Upper lobe of left lung (tissue), 6 donors: ENCODE measurements at regions not wholly inside any gene's neighbourhood (a gene's known extent, or its start where the extent isn't known, plus 50 kb on each side); places are given as distances from the start of the nearest gene placed in this dataset.

Experiments used
- ATAC-seq, 2 donors: fragments of 200-7000 bp; cut with Tn5 transposase; one replicate each; pipeline ENCODE4 v1.9.1; 2022; ENCODE audit warnings: mild to moderate bottlenecking in 2 of 2, moderate library complexity in 2 of 2; ENCODE audit not compliant: low FRiP score in 2 of 2
- DNase-seq, 2 donors: peaks; one replicate each; pipeline ENCODE4 v3.0.0-alpha.2; 2019 to 2020
- H3K27ac ChIP-seq, 4 donors: fragments of 200-600 bp; sonication (generic); one replicate each; pipeline ENCODE4 v1.5.1; 2016 to 2019
- H3K27me3 ChIP-seq, 4 donors: fragments of 200-600 bp; sonication (generic); one replicate each; pipeline ENCODE4 v1.5.1; 2017 to 2019
- H3K36me3 ChIP-seq, 4 donors: fragments of 200-600 bp; sonication (generic); one replicate each; pipeline ENCODE4 v1.5.1; 2016 to 2019
- H3K4me1 ChIP-seq, 4 donors: fragments of 200-600 bp; sonication (generic); one replicate each; pipeline ENCODE4 v1.5.1; 2018 to 2019
- H3K4me3 ChIP-seq, 4 donors: fragments of 200-600 bp; sonication (generic); one replicate each; pipeline ENCODE4 v1.5.1; 2017 to 2019; ENCODE audit warnings: mild to moderate bottlenecking in 2 of 4, moderate library complexity in 1 of 4
- H3K9me3 ChIP-seq, 4 donors: fragments of 200-600 bp; sonication (generic); one replicate each; pipeline ENCODE4 v1.5.1; 2018 to 2019
- CTCF ChIP-seq, 6 experiments: fragments of 450-650 bp in 4 of 6; fragments of 200-600 bp in 2 of 6; sonication (generic) in 2 of 6; IDR thresholded peaks; one replicate each; pipeline ENCODE4 v1.5.1; 2016 to 2019; ENCODE audit warnings: antibody characterized with exemption in 6 of 6
- EP300 ChIP-seq, 4 donors: sonication (generic); formaldehyde crosslinking; IDR thresholded peaks; one replicate each; pipeline ENCODE4 v1.5.1; 2017; ENCODE audit warnings: antibody characterized with exemption in 4 of 4, control low read depth in 2 of 4
- POLR2A ChIP-seq, 4 donors: fragments of 450-650 bp; IDR thresholded peaks; one replicate each; pipeline ENCODE4 v1.5.1; 2016 to 2017; ENCODE audit warnings: antibody characterized with exemption in 4 of 4, mild to moderate bottlenecking in 2 of 4
- POLR2AphosphoS5 ChIP-seq, 2 donors: sonication (generic); formaldehyde crosslinking; IDR thresholded peaks; one replicate each; pipeline ENCODE4 v1.5.1; 2017; ENCODE audit warnings: antibody characterized with exemption in 2 of 2
- WGBS, 2 donors: methylation state at CpG; one replicate each; pipeline ENCODE4 v1.1.5; 2017 to 2018; 5-methylcytosine and 5-hydroxymethylcytosine counted together
- donor health status: DM: no; HTN: no; CAD: no; lungs with moderate emphysema.
- donor health status: DM: no; HTN: yes; CAD: no; lungs with severe emphysema.

GRCh38 chrX:140065961-140066662 lies 100.8 kb upstream of the CXorf66 start:
- Histone ChIP-seq H3K36me3 (no peaks in the 10 kb centered on the region), H3K9me3 (no peaks in the 10 kb centered on the region), H3K27ac (no peak overlapping the region), H3K4me1 (no peaks in the 10 kb centered on the region), H3K4me3 (no peak overlapping the region), H3K27me3 (no peaks in the 10 kb centered on the region)
- no peak for ATAC-seq
- no peak for TF ChIP-seq CTCF (IDR thresholded peaks at IDR 0.05)
- no peak for TF ChIP-seq POLR2A (IDR thresholded peaks at IDR 0.05)
- no peak for TF ChIP-seq POLR2AphosphoS5 (IDR thresholded peaks at IDR 0.05)
- no peak for TF ChIP-seq EP300 (IDR thresholded peaks at IDR 0.05)
- 60 to 67% methylated on average over 3 of the region's 3 CpGs for WGBS, 2 donors
- DNase-seq: no peak

- ATAC-seq: no peak
- H3K27me3 ChIP-seq: no peaks in the 10 kb centered on the region
- no peaks in the 10 kb centered on the region for H3K9me3 ChIP-seq
- 27 to 32% methylated on average over 4 of the region's 4 CpGs for whole genome bisulfite sequencing, 2 donors
- no peaks in the 10 kb centered on the region for H3K4me1 ChIP-seq
- H3K27ac ChIP-seq: no peak overlapping the region
- H3K4me3 ChIP-seq: no peak overlapping the region
- no peak for TF ChIP-seq POLR2AphosphoS5 (IDR thresholded peaks at IDR 0.05)
- DNase-seq: peak in 1 of 2 donors; percentile 28
- H3K36me3 ChIP-seq: no peaks in the 10 kb centered on the region
Observed at GRCh38 chrX:140064993-140065392, 99.7 kb upstream of the CXorf66 start.

- ATAC-seq: peak; percentile 72 to 86
Observed at GRCh38 chrX:140057001-140057411, 91.7 kb upstream of the CXorf66 start.

GRCh38 chrX:140053846-140054245 lies 88.5 kb upstream of the CXorf66 start:
- Histone ChIP-seq H3K4me3 (no peak overlapping the region), H3K27ac (no peak overlapping the region)
- WGBS, 2 donors: 41 to 42% methylated on average over 5 of the region's 5 CpGs

More at GRCh38 chrX:140057001-140057411, 91.7 kb upstream of the CXorf66 start:
- TF ChIP-seq CTCF (IDR thresholded peaks at IDR 0.05): peak; percentile 49 to 76 (median 66)
- TF ChIP-seq POLR2AphosphoS5 (IDR thresholded peaks at IDR 0.05): no peak
- peak in 1 of 2 donors; percentile 69 for DNase-seq
- no peak overlapping the region for H3K4me3 ChIP-seq
- no peaks in the 10 kb centered on the region for H3K36me3 ChIP-seq
- no peaks in the 10 kb centered on the region for H3K9me3 ChIP-seq
- H3K4me1 ChIP-seq: no peaks in the 10 kb centered on the region
- no peaks in the 10 kb centered on the region for H3K27me3 ChIP-seq
- 5 to 28% methylated on average over 8 to 11 of the region's 11 CpGs for WGBS, 2 donors
- no peak overlapping the region for H3K27ac ChIP-seq

GRCh38 chrX:140050906-140051305 lies 85.6 kb upstream of the CXorf66 start:
- H3K27ac ChIP-seq: no peak overlapping the region
- no peaks in the 10 kb centered on the region for H3K9me3 ChIP-seq
- no peak for TF ChIP-seq EP300 (IDR thresholded peaks at IDR 0.05)
- no peak for TF ChIP-seq POLR2AphosphoS5 (IDR thresholded peaks at IDR 0.05)
- TF ChIP-seq CTCF (IDR thresholded peaks at IDR 0.05): peak in 1 of 6 experiments; percentile 15
- H3K4me3 ChIP-seq: no peak overlapping the region
- ATAC-seq (no peak), DNase-seq (no peak)
- H3K4me1 ChIP-seq: no peaks in the 10 kb centered on the region
- no peaks in the 10 kb centered on the region for H3K27me3 ChIP-seq
- H3K36me3 ChIP-seq: no peaks in the 10 kb centered on the region

More at GRCh38 chrX:140053846-140054245, 88.5 kb upstream of the CXorf66 start:
- DNase-seq: no peak
- ATAC-seq: no peak
- no peaks in the 10 kb centered on the region for H3K36me3 ChIP-seq
- no peaks in the 10 kb centered on the region for H3K9me3 ChIP-seq
- TF ChIP-seq EP300 (IDR thresholded peaks at IDR 0.05): no peak
- TF ChIP-seq CTCF (IDR thresholded peaks at IDR 0.05): no peak
- no peak for TF ChIP-seq POLR2A (IDR thresholded peaks at IDR 0.05)
- TF ChIP-seq POLR2AphosphoS5 (IDR thresholded peaks at IDR 0.05): no peak
- no peaks in the 10 kb centered on the region for H3K27me3 ChIP-seq
- H3K4me1 ChIP-seq: no peaks in the 10 kb centered on the region
